Loucy (cell line): ENCODE measurements at regions not wholly inside any gene's neighbourhood (a gene's known extent, or its start where the extent isn't known, plus 50 kb on each side); places are given as distances from the start of the nearest gene placed in this dataset.

ENCODE experiments used
- CTCF ChIP-seq: fragments of 200-600 bp; sonication (generic); conservative IDR thresholded peaks from 2 replicates; pipeline ENCODE4 v1.5.1; 2014; ENCODE audit warnings: mild to moderate bottlenecking, antibody characterized with exemption, low read length
- EZH2phosphoT487 ChIP-seq: fragments of 200-600 bp; IDR thresholded peaks from 2 replicates; pipeline ENCODE4 v1.6.1; 2018; ENCODE audit warnings: antibody characterized with exemption, mild to moderate bottlenecking, moderate library complexity, borderline replicate concordance

DNA sequence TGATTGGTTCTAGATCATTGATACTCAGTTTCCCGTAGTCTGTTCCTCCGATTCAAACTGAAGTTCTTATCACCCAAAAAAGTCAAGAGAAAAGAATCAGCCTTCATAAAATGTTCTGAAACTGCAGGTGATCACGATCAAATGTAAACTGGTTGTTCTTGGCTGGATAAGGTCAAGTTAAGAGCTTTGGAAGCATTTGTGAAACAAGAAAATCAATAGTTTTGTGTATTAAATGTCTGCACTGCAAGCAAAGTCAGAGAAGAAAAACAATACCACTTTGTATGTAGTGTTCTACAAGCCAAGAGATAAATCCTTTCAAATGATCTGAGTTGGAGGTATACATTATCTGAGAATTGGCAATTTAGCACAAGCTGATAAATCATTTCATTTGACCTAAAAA is 710.3 kb downstream of the SORCS1 start:
- TF ChIP-seq CTCF (no peak), EZH2phosphoT487 (no peak)
